ENCODE measurements at regions not wholly inside any gene's neighbourhood (a gene's known extent, or its start where the extent isn't known, plus 50 kb on each side); places are given as distances from the start of the nearest gene placed in this dataset.

- Mint-ChIP-seq H3K27me3 (ENCODE audit: low read depth) (peaks cover 76% of the 10 kb centered on the region), H3K36me3 (ENCODE audit: low read depth) (no peaks in the 10 kb centered on the region), H3K4me1 (peaks cover 29% of the 10 kb centered on the region), H3K27ac (ENCODE audit: unreplicated experiment) (no peak overlapping the region), H3K4me3 (no peak overlapping the region), H3K9me3 (no peaks in the 10 kb centered on the region)
- no peak for DNase-seq (ENCODE audit: low read depth, low spot score)
- no peak for TF ChIP-seq CTCF (conservative IDR thresholded peaks at IDR 0.05)
Observed at GRCh38 chr5:77842243-77842642, 66.1 kb upstream of the TBCA start.

GRCh38 chr5:77841616-77842015 lies 65.5 kb upstream of the TBCA start:
- H3K27ac Mint-ChIP-seq (ENCODE audit: unreplicated experiment), result no peak overlapping the region
- H3K4me3 Mint-ChIP-seq, result no peak overlapping the region

GRCh38 chr5:77840930-77841329 lies 64.8 kb upstream of the TBCA start:
- H3K27ac Mint-ChIP-seq (ENCODE audit: unreplicated experiment), result no peak overlapping the region
- H3K36me3 Mint-ChIP-seq (ENCODE audit: low read depth), result no peaks in the 10 kb centered on the region
- no peak overlapping the region for H3K4me3 Mint-ChIP-seq
- peaks cover 84% of the 10 kb centered on the region for H3K27me3 Mint-ChIP-seq (ENCODE audit: low read depth)
- TF ChIP-seq CTCF (conservative IDR thresholded peaks at IDR 0.05), result no peak
- no peak for DNase-seq (ENCODE audit: low read depth, low spot score)
- peaks cover 18% of the 10 kb centered on the region for H3K4me1 Mint-ChIP-seq
- no peaks in the 10 kb centered on the region for H3K9me3 Mint-ChIP-seq

More at GRCh38 chr5:77841616-77842015, 65.5 kb upstream of the TBCA start:
- H3K9me3 Mint-ChIP-seq, result no peaks in the 10 kb centered on the region
- DNase-seq (ENCODE audit: low read depth, low spot score), result no peak
- peaks cover 23% of the 10 kb centered on the region for H3K4me1 Mint-ChIP-seq
- no peaks in the 10 kb centered on the region for H3K36me3 Mint-ChIP-seq (ENCODE audit: low read depth)
- H3K27me3 Mint-ChIP-seq (ENCODE audit: low read depth), result peaks cover 77% of the 10 kb centered on the region
- TF ChIP-seq CTCF (conservative IDR thresholded peaks at IDR 0.05), result no peak

- Mint-ChIP-seq H3K27me3 (ENCODE audit: low read depth) (peaks cover 77% of the 10 kb centered on the region), H3K4me3 (no peak overlapping the region), H3K27ac (ENCODE audit: unreplicated experiment) (no peak overlapping the region), H3K36me3 (ENCODE audit: low read depth) (no peaks in the 10 kb centered on the region), H3K9me3 (no peaks in the 10 kb centered on the region), H3K4me1 (peaks cover 13% of the 10 kb centered on the region)
- no peak for DNase-seq (ENCODE audit: low read depth, low spot score)
- TF ChIP-seq CTCF (conservative IDR thresholded peaks at IDR 0.05), result no peak
Observed at GRCh38 chr5:77839691-77840090, 63.6 kb upstream of the TBCA start.

GRCh38 chr5:77832938-77833337 lies 56.8 kb upstream of the TBCA start:
- Mint-ChIP-seq H3K27ac (ENCODE audit: unreplicated experiment) (no peak overlapping the region), H3K4me1 (no peaks in the 10 kb centered on the region), H3K36me3 (ENCODE audit: low read depth) (no peaks in the 10 kb centered on the region), H3K4me3 (no peak overlapping the region), H3K27me3 (ENCODE audit: low read depth) (peaks cover 57% of the 10 kb centered on the region), H3K9me3 (no peaks in the 10 kb centered on the region)
- TF ChIP-seq CTCF (conservative IDR thresholded peaks at IDR 0.05), result no peak
- no peak for DNase-seq (ENCODE audit: low read depth, low spot score)

Data from neural crest cell (in vitro differentiated cells).